ENCODE measurements at regions not wholly inside any gene's neighbourhood (a gene's known extent, or its start where the extent isn't known, plus 50 kb on each side); places are given as distances from the start of the nearest gene placed in this dataset.
"Not testable (repeated sequence)": the region's sequence is repeated elsewhere in the genome, so short reads cannot be mapped to it uniquely, and the experiment has no call there.

- Histone ChIP-seq H3K27ac (no peak overlapping the region), H3K9me3 (no peaks in the 10 kb centered on the region), H3K27me3 (peaks cover 0 to 4% (median 0%) of the 10 kb centered on the region in 4 donors), H3K36me3 (no peaks in the 10 kb centered on the region), H3K4me3 (no peak overlapping the region), H3K4me1 (no peaks in the 10 kb centered on the region)
- ATAC-seq = no peak
- FAIRE-seq = no peak
- WGBS, 2 donors = 26 to 36% methylated on average over 2 of the region's 2 CpGs
- TF ChIP-seq, protein P1, sequence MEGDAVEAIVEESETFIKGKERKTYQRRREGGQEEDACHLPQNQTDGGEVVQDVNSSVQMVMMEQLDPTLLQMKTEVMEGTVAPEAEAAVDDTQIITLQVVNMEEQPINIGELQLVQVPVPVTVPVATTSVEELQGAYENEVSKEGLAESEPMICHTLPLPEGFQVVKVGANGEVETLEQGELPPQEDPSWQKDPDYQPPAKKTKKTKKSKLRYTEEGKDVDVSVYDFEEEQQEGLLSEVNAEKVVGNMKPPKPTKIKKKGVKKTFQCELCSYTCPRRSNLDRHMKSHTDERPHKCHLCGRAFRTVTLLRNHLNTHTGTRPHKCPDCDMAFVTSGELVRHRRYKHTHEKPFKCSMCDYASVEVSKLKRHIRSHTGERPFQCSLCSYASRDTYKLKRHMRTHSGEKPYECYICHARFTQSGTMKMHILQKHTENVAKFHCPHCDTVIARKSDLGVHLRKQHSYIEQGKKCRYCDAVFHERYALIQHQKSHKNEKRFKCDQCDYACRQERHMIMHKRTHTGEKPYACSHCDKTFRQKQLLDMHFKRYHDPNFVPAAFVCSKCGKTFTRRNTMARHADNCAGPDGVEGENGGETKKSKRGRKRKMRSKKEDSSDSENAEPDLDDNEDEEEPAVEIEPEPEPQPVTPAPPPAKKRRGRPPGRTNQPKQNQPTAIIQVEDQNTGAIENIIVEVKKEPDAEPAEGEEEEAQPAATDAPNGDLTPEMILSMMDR (IDR thresholded peaks at IDR 0.05) = no peak
- DNase-seq = no peak
- intact Hi-C loops (cut with DNase I) = no loop called here
Measured at GRCh38 chr14:106528717-106529116, 1002.3 kb downstream of the TMEM121 start.

- 52 to 60% methylated on average over 3 of the region's 3 CpGs for WGBS, 2 donors
- intact Hi-C loops (cut with DNase I) = no loop called here
- ATAC-seq = no peak
- no peaks in the 10 kb centered on the region for H3K36me3 ChIP-seq
- H3K4me3 ChIP-seq = no peak overlapping the region
- TF ChIP-seq, protein P1 (IDR thresholded peaks at IDR 0.05) = no peak
- H3K9me3 ChIP-seq = no peaks in the 10 kb centered on the region
- H3K27me3 ChIP-seq = peaks cover 0 to 6% (median 2%) of the 10 kb centered on the region in 4 donors
- no peak for DNase-seq
- no peak overlapping the region for H3K27ac ChIP-seq
- no peak for FAIRE-seq
- no peaks in the 10 kb centered on the region for H3K4me1 ChIP-seq
Measured at GRCh38 chr14:106530031-106530422, 1003.6 kb downstream of the TMEM121 start.

DNA sequence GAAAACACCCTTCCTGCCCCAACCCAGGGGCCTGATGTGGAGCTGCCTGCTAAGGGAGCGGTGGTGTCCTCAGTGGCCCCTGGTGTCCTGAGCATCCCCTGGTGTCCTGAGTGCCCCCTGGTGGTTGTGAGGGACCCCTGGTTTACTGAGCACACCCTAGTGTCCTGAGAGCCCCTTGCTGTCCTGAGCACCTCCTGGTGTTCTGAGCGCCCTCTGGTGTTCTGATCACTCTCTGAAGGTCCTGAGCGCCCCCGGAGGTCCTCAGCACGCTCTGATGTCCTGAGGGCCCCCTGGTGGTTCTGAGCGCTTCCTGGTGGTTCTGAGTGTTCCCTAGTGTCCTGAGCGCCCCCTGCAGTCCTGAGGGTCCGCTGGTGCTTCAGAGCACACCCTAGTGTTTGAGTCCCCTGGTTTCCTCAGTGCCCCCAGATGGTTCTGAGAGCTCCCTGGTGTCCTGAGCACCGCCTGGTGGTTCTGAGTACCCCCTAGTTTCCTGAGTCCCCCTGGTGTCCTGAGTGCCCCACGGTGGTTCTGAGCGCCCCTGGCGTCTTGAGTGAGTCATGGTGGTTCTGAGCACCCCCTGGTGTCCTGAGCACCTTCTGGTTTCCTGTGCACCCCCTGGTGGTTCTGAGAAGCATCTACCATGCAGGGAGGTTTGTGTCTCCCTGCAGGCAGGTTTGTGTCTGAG is 1004.2 kb downstream of the TMEM121 start:
- intact Hi-C loops (cut with DNase I) = no loop called here
- Histone ChIP-seq H3K27me3 (peaks cover 0 to 6% (median 2%) of the 10 kb centered on the region in 4 donors), H3K4me1 (no peaks in the 10 kb centered on the region), H3K9me3 (no peaks in the 10 kb centered on the region), H3K4me3 (no peak overlapping the region), H3K27ac (no peak overlapping the region), H3K36me3 (no peaks in the 10 kb centered on the region)
- no peak for FAIRE-seq
- WGBS, 2 donors = 61 to 64% methylated on average over 12 of the region's 12 CpGs
- ATAC-seq = no peak
- TF ChIP-seq, protein P1 (IDR thresholded peaks at IDR 0.05) = no peak
- peak in 1 of 6 donors; percentile 36 for DNase-seq

- H3K27me3 ChIP-seq; FAIRE-seq; H3K36me3 ChIP-seq; H3K27ac ChIP-seq; H3K4me3 ChIP-seq; ATAC-seq; intact Hi-C loops (cut with DNase I); H3K9me3 ChIP-seq; H3K4me1 ChIP-seq: not testable (repeated sequence)
- TF ChIP-seq, protein P1 (IDR thresholded peaks at IDR 0.05) = peak in 3 of 4 donors; percentile 20 to 29 (median 29)
- 28 to 29% methylated on average over 6 to 8 of the region's 11 CpGs for WGBS, 2 donors
- DNase-seq = peak in 1 of 6 donors; percentile 24
Measured at GRCh38 chr14:106537597-106537996, 1011.2 kb downstream of the TMEM121 start.

DNA sequence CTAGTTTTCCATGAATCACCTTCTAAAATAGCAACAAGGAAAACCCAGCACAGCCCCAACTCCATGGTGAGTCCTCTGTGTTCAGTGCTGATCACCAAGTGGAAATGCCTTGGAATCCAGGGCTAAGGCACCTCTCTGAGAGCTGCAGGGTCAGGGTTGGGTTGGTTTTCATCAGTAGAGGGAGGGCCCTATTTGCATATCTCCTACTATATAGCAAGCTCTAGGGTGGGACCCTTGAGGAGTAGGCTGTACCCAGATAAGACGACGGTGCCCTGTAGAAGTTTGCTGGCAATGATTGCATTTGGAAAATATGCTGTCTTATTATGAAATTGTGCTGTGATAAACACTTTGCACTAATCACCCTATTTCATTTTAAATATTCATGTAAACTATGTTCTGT is 1011.8 kb downstream of the TMEM121 start:
- ATAC-seq = no peak
- FAIRE-seq = no peak
- no peaks in the 10 kb centered on the region for H3K36me3 ChIP-seq
- TF ChIP-seq, protein P1 (IDR thresholded peaks at IDR 0.05) = no peak
- 66 to 80% methylated on average over 2 of the region's 2 CpGs for WGBS, 2 donors
- no peaks in the 10 kb centered on the region for H3K4me1 ChIP-seq
- no peak overlapping the region for H3K27ac ChIP-seq
- H3K9me3 ChIP-seq = no peaks in the 10 kb centered on the region
- no peak for DNase-seq
- intact Hi-C loops (cut with DNase I) = no loop called here
- no peak overlapping the region for H3K4me3 ChIP-seq
- peaks cover 0 to 14% (median 0%) of the 10 kb centered on the region in 4 donors for H3K27me3 ChIP-seq
